Right atrium auricular region (tissue), 2 donors: ENCODE measurements at regions not wholly inside any gene's neighbourhood (a gene's known extent, or its start where the extent isn't known, plus 50 kb on each side); places are given as distances from the start of the nearest gene placed in this dataset.

Source experiments
- DNase-seq: peaks from one replicate; pipeline ENCODE4 v3.0.0-alpha.2; 2019; ENCODE audit warnings: low spot score
- H3K27ac ChIP-seq, 2 donors: fragments of 200-600 bp; sonication (generic); 1 replicate in 1 of 2; 2 replicates in 1 of 2; pipeline ENCODE4 v1.5.1; 2016 to 2019
- H3K27me3 ChIP-seq, 2 donors: fragments of 200-600 bp; sonication (generic); one replicate each; pipeline versions ENCODE4 v1.5.1 to v1.6.0; 2017 to 2019
- H3K36me3 ChIP-seq: fragments of 200-600 bp; sonication (generic); one replicate; pipeline ENCODE4 v1.5.1; 2016
- H3K4me1 ChIP-seq, 2 donors: fragments of 200-600 bp; sonication (generic); one replicate each; pipeline versions ENCODE4 v1.5.1 to v1.6.0; 2017 to 2019
- H3K4me3 ChIP-seq, 2 donors: fragments of 200-600 bp; sonication (generic); 1 replicate in 1 of 2; 2 replicates in 1 of 2; pipeline ENCODE4 v1.5.1; 2017 to 2019; ENCODE audit warnings: mild to moderate bottlenecking in 1 of 2, moderate library complexity in 1 of 2
- H3K9me3 ChIP-seq, 2 donors: fragments of 200-600 bp; sonication (generic); one replicate each; pipeline ENCODE4 v1.5.1; 2019
- TF ChIP-seq, protein P1 (sequence below), 2 donors: fragments of 200-600 bp; sonication (generic); IDR thresholded peaks; one replicate each; pipeline ENCODE4 v1.5.1; 2019; ENCODE audit warnings: antibody characterized with exemption in 2 of 2

GRCh38 chr2:46850742-46851141 lies 64.9 kb downstream of the MCFD2 start:
- H3K4me3 ChIP-seq = no peak overlapping the region
- peaks cover 0 to 75% of the 10 kb centered on the region in 2 donors for H3K4me1 ChIP-seq
- peak overlapping the region; percentile 93 for H3K27ac ChIP-seq
- H3K27me3 ChIP-seq = no peaks in the 10 kb centered on the region
- no peaks in the 10 kb centered on the region for H3K9me3 ChIP-seq
- DNase-seq = no peak
- TF ChIP-seq, protein P1, sequence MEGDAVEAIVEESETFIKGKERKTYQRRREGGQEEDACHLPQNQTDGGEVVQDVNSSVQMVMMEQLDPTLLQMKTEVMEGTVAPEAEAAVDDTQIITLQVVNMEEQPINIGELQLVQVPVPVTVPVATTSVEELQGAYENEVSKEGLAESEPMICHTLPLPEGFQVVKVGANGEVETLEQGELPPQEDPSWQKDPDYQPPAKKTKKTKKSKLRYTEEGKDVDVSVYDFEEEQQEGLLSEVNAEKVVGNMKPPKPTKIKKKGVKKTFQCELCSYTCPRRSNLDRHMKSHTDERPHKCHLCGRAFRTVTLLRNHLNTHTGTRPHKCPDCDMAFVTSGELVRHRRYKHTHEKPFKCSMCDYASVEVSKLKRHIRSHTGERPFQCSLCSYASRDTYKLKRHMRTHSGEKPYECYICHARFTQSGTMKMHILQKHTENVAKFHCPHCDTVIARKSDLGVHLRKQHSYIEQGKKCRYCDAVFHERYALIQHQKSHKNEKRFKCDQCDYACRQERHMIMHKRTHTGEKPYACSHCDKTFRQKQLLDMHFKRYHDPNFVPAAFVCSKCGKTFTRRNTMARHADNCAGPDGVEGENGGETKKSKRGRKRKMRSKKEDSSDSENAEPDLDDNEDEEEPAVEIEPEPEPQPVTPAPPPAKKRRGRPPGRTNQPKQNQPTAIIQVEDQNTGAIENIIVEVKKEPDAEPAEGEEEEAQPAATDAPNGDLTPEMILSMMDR (IDR thresholded peaks at IDR 0.05) = no peak
- H3K36me3 ChIP-seq = no peaks in the 10 kb centered on the region

DNA sequence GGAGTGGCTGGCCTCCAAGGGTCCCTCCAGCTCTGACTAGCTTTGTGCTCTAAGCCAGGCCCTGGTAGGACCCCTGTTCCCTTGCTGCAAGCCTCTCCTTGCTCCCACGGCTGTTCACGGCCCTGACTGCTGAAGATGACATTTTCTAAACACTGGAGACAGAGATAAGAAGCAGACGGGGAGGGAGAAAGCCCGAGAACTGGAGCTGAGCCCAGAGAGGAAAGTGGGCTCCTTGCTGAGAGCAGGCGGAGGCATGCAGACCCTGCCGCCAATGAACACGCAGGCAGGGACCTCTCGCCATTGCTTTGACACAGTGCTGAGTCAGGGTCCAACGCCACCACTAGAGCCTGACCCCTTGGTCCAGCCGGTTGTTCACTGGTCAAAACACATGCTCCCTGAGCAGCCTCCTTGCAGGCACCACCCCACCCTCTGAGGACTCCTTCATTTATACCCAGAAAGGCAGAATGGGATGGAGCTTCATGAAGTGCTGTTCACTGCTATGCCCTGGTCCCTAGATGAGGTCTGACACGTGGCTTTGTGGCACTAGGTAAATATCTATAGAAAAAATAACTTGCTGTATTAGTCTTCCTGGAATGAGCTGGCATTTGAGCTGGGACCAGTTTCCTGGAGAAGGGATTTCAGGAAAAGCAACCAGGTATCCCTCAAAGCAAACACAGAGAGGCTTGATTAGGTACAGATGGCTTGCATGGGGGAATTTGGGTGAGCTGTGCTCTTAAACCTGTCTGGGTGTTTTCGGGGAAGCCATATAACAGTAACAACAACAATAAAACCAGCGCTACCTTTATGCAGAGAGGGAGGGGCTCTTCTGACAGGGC lies 65.7 kb downstream of the MCFD2 start:
- TF ChIP-seq, protein P1 (IDR thresholded peaks at IDR 0.05) = no peak
- DNase-seq = no peak

GRCh38 chr2:46849046-46849715 lies 66.4 kb downstream of the MCFD2 start:
- Histone ChIP-seq H3K27me3 (no peaks in the 10 kb centered on the region), H3K36me3 (no peaks in the 10 kb centered on the region), H3K4me3 (no peak overlapping the region), H3K27ac (peak overlapping the region; percentile 93), H3K9me3 (no peaks in the 10 kb centered on the region), H3K4me1 (peaks cover 0 to 71% of the 10 kb centered on the region in 2 donors)
- TF ChIP-seq, protein P1 (IDR thresholded peaks at IDR 0.05) = no peak
- no peak for DNase-seq

More for the DNA sequence above, 65.7 kb downstream of the MCFD2 start:
- H3K27me3 ChIP-seq = no peaks in the 10 kb centered on the region
- peak overlapping the region; percentile 93 for H3K27ac ChIP-seq
- no peaks in the 10 kb centered on the region for H3K9me3 ChIP-seq
- peaks cover 0 to 77% of the 10 kb centered on the region in 2 donors for H3K4me1 ChIP-seq
- H3K4me3 ChIP-seq = no peak overlapping the region
- H3K36me3 ChIP-seq = no peaks in the 10 kb centered on the region

- TF ChIP-seq, protein P1 (IDR thresholded peaks at IDR 0.05) = no peak
- DNase-seq = no peak
- H3K4me1 ChIP-seq = peaks cover 0 to 64% of the 10 kb centered on the region in 2 donors
- H3K4me3 ChIP-seq = no peak overlapping the region
- H3K27me3 ChIP-seq = no peaks in the 10 kb centered on the region
- peak overlapping the region; percentile 93 for H3K27ac ChIP-seq
- H3K9me3 ChIP-seq = no peaks in the 10 kb centered on the region
- H3K36me3 ChIP-seq = no peaks in the 10 kb centered on the region
Observed at GRCh38 chr2:46848447-46848846, 67.2 kb downstream of the MCFD2 start.

GRCh38 chr2:46847726-46848412 lies 67.7 kb downstream of the MCFD2 start:
- no peak for DNase-seq
- Histone ChIP-seq H3K27me3 (no peaks in the 10 kb centered on the region), H3K36me3 (no peaks in the 10 kb centered on the region), H3K27ac (peak overlapping the region; percentile 93), H3K4me3 (no peak overlapping the region), H3K9me3 (no peaks in the 10 kb centered on the region), H3K4me1 (peaks cover 0 to 64% of the 10 kb centered on the region in 2 donors)
- TF ChIP-seq, protein P1 (IDR thresholded peaks at IDR 0.05) = no peak
